GM19351 (cell line): ENCODE measurements at regions not wholly inside any gene's neighbourhood (a gene's known extent, or its start where the extent isn't known, plus 50 kb on each side); places are given as distances from the start of the nearest gene placed in this dataset.

Experiments
- ATAC-seq: cut with Tn5 transposase; IDR thresholded peaks from one replicate; pipeline ENCODE4 v1.9.1; 2021; ENCODE audit warnings: mild to moderate bottlenecking, moderate library complexity; ENCODE audit not compliant: unreplicated experiment

DNA sequence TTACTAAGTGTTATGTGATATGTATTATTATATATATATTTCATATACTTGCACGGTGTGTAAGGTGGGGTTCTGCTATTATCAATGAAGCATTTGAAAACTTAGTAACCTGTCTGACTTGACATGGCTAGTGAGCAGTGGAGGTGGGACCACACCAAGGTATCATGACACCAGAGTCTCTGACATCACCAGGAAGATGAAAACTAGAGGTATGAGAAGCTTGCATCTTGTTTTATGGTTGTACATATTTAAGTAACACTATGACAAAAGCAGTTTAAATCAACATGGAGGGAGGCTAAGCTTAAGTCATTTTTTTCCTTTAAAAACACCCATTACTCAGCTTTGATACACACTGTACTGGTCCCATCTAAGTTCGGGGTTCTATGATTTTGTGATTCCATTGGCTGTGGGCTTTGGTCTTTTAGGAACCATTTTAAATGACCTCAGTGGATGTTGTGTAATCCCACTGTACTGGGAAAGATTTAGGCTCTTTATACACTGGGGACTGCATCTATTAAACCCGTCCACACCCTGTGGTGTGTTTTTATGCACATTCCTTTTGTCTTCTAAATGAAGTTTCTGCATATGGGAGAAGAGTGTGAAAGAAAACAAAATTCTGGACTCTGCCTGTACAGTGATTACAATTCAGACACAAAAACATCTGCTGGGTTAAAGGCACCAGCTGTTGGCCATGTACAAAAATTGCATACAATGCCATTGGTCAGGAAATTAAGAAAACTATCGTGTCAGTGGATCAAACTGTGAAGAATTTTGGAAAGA, 570.6 kb downstream of the SPRY1 start:
- ATAC-seq, result no peak

DNA sequence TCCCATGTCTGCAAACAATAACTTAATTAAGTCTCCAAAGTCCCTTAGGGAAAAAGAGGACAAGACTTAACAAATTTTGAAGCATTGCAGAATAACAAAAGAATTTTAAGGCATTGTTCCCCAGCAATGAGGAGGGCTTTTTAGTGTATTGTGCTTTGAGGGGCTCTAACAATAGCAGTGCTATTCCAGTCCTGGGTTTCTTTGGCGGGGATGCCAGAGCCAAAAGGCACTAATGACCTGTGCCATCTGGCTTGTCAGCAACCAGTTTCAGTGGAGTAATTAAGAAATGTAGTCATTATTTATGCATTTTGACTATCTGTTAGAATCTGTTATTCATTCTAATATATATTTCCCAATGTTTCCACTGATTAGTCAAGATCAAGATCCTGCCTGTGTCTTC, 575.4 kb downstream of the SPRY1 start:
- no peak for ATAC-seq

DNA sequence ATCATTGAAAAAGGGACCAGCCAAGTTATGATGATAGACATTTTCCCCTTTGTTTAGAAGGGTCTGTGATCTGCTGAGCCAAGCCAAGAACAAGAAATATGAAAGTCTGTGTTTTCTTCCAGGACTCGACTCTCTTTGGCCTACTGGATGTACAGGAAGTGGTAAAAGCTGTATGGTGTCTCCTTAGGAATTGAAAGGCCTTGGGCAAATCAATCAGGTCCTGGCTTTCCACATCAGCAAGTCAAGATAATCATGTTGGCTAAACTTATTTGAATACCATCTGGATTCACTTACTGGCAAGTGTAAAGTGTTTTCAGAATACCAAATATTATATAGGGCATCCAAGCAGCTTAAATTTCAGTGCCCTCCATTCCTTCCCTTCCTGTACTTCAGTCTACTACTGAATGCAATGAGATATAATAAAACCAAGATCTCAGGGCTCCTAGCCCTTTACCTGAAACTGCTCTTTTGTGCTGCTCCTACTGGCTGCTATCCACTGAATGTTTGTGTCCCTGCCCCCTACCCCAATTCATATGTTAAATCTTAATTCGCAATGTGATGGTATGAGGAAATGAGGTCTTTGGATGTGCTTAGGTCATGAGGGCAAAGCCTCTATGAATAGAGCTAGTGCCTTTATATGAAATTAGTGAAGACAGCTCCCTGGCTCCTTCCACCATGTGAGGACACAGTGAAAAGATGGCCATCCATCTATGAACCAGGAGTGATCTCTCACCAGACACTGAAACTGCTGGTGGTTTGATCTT, 578.0 kb downstream of the SPRY1 start:
- no peak for ATAC-seq

DNA sequence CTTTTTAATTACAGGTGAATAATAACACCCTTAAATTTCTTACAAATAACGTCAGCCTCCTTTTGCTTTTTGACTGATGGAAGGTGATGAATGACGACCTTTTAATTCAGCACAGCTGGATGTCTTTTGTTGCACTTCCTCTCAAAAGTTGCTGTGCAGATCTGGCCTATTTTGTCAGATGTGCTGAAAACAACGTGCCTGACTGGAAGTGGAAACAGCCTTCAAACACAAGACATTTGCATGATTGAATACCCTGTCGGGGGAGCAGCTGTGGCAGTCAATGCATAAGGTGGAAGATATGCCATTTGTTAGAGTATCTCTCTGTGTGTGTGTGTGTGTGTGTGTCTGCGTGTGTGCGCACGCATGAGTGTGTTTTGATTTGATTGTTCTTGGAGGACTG, 579.7 kb downstream of the SPRY1 start:
- ATAC-seq, result no peak

DNA sequence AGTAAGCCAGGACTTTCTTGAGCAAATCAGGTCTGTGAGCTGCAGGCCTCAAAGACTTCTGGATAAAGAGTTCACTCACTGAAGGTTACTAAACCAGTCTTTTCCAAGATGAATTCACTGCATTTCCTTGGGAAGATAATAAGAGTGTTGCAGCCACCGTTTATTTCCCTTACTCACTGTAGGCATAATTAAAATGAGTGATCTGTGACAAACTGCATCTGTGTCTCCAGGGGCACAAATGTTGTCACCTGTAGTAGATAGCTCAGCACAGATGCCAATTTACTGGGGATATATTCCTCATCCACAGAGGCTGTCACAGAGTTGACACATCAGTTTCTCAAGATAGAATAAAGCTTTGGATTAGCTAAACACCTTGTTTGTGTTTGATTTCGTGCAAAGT, 580.2 kb downstream of the SPRY1 start:
- no peak for ATAC-seq

DNA sequence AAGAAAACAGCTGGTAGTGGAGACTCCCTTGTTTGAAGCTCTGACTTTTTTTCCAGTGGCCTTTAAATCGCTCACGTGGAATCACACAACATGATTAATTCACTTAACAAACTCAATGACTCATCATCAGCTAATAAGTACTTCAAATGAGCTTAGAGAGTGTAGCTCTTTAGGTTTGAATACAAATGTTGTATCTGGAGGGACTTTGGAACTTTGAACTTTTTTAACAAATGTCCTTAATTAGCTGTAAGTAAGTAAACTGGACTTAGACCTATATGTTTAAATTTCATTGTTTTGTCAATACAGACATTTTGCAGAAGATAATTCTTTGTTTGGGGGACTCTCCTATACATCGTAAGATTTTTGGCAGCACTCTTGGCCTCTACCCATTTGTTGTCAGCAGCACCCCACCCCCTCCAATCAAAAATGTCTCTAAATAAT, 581.1 kb downstream of the SPRY1 start:
- no peak for ATAC-seq

DNA sequence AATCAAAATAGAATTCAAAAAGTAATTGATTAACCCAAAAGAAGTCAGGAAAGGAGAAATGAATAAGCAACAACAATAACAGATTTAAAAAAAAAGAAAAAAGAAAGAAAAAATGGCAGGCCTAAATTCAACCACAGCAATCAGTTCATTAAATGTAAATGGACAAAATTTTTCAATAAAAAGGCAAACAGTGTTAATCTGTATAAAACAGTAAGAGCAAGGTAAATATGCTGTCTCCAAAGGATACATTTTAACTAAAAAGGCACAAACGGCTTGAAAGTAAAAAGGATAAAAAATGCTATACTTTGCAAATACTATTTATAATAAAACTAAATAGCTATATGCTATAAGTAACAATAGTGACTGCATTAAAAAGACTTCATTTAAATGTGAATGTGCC, 582.0 kb downstream of the SPRY1 start:
- ATAC-seq, result no peak

DNA sequence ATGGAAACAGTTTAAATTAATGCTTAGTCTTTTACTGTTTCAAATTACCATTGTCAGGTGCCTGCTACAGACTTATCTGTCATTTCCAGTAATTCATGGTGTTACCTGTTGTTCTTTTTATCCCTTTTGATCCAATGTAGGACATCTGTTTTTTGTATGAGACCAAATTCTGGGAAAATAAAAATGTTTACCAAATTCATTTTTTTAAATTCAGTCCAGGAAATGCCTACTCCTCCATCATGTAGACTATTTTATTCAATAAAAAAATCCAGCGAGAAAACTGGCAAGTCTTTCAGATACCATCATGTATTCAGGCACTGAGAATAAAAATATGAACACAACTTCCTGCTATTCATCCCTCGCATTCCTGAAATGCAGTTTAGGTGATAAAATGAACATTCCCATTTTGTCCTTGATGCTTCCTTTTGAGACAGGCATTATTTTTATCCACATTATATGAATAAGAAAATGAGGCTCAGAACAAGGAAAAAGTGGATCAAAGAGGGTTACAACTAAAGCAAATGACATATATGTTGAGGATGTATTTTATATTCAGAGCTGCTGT, 584.2 kb downstream of the SPRY1 start:
- ATAC-seq, result no peak

DNA sequence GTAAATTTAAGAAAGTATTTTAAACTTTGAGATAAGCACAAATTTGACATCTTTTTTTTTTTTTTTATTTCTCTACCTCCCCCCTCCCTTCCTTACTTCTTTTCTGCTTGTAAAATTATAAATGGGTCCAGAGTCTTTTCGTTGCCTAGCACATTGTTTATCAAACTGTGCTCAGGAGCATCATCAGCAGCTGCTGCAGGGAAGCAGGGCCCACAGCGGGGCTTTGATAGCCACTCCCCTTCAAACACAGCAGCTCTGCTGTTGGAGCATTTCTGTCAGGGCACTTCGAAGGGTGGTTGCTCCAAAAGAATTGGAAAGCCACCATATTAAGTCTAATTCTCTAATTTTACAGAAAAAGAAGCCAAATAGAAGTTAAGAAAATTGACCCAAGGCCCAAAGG, 588.3 kb downstream of the SPRY1 start:
- ATAC-seq, result no peak

DNA sequence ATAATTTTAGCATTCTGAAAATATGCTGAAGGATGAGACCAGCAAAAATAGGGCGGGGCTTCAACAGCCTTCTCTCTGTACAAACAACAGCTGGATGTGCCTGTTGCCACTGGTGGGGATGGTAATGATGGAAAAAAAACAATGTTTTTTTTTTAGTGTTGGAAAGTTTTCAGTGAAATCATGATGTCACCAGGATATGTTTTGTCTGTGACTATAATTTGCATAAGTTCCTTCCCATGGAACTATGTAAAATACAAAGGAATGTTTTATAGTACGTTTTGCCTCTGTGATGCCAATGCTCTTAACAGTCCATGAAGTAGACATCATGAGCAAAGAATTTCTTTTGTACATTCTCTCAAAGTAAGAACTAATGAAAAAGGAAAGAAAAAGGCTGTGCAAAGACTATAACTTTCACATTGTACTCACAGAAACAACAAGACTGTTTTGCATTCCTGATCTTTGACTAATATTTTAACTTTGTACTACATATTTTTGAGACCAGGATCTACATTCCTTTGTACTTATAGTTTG, 589.7 kb downstream of the SPRY1 start:
- no peak for ATAC-seq

DNA sequence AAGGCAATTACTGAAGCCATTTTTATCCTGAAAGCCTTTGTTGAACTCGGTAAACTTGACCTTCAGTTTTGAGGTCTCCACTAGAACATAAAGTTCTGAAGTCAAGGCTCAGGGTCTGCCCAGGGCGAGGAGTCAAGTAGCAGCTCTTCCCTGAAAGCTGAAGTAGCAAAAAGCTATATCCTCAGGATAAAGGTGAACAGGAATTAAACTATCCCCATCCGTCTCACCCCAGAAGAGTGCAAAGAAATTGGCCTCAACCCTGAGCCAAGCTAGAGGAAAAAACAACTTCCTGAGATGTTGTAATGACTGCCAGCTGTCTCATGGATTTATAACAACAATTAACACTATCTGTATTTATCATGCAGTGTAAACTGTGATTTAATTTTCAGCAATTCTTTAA, 590.8 kb downstream of the SPRY1 start:
- ATAC-seq, result no peak

DNA sequence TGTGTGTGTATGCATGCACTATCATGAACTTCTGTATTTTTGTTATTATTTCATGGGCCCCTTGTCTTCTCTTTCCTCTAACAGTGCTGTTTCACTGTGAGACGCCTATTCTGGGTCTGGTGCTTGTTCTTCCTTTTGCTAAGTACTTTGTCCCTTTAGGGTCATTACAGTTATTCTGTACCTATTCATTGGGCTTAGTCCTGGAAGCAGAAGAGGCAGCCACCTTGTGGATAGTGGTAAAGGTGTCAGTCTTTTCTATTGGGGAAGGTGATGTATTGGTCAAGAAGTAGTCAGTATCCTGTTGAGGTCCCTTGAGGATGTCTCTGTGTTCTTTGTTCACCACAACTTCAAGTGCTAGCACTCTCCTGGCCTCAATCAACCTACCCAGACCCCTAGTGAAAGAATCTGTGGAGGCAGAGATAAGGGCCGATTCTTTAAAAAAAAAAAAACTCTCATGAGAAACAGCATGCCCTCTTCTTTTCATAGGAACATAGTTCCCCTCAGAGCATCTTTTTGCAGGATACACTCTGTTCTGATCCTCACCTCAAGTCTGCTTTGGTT, 593.8 kb downstream of the SPRY1 start:
- no peak for ATAC-seq

DNA sequence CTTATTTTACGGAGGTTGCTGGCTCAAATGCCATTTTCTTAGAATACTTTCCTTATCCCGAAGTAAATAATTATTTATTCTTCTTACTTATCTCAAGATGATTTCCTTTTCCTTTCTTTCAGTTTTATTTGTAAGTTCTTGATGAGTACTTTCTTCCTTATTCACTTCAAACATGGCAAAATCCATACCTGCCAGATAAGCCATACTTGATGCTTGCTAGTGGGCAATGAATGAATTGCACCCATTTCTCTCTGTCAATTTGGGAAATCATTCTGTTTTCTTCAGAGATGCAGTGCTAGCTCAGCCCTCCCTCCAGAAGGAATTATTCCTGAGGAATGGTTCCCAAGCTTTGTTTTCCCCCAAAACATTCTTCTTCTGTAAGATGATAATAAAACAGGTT, 598.3 kb downstream of the SPRY1 start:
- ATAC-seq, result no peak

DNA sequence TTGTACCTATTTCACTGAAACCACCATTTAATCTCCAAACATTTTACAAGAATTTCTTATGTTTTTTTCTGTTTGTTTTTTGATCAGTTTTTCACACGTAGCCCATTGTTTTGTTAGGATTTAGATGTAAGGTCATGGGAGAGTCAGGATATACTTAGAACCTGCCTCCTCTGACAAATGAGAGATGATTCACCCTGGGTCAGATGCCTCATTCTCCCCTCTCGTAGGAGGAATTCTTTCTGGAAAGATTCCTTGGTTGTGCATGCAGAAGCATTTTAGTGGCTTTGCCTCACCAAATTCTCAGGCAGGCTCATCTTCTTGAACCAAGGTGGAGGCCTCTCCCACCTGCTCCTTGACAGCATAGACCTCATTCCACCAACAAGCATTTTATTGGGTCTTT, 599.3 kb downstream of the SPRY1 start:
- no peak for ATAC-seq

DNA sequence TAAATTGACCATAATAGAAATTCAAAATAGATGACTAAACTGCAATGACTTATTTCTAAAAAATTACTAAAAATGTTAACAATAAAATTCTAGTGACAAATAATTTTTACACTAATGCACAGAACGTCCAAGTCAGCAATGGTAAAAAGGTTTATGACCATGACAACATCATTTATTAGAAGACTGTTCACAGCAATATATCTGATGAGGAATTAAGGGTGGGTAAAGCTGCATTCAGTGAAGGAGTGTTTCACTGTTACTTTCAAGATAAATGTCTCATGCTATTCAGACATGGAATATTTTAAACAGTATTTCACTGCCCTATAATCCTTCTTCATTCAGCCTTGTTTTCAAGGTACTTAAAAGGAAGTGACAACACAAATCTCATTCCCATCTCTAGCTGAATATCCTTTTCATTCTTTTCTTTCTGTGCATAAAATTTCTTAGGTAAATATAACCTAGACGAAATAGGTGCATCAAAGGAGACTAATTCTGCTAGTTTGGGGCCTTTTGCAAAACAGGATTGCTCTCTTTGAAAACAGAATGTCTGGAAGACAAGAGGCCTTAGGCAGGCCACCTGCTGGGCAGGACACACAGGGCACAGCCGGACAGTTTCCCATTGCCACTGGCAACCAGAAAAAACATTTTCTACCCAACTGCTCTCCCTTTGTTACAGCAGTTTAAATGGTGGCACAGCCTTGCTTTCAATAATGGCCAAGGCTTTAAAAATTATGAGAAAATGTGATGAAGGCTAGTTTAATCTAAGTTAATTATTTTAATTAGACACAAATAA, 600.3 kb downstream of the SPRY1 start:
- ATAC-seq, result no peak

DNA sequence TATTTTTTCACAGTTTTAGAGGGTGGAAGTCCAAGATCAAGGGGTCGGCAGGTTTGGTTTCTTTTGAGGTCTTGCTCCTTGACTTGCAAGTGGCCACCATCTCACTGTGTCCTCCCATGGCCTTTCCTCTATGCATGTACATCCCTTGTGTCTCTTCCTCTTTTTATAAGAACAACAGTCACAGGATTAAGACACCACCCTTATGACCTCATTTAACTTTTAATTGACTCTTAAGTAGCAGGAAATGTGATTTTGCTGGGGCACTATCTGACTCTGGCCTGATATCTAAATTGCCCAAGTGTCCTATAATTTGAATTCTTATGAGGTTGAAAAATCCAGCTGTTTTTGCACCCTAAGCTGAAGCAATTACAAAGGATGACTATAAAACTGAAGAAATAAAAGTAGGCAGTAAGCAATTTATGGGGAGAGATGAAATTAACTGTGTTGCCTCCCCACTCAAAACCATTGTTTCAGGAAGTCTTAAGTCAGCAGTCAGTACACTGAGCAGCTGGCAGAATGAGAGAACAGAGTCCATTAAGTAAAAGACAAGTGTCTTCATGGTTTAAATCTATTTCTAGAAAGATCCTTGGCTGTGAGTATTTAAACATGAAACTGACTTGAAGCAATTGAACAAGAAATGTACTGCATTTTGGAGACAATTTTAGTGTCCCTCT, 601.3 kb downstream of the SPRY1 start:
- no peak for ATAC-seq

DNA sequence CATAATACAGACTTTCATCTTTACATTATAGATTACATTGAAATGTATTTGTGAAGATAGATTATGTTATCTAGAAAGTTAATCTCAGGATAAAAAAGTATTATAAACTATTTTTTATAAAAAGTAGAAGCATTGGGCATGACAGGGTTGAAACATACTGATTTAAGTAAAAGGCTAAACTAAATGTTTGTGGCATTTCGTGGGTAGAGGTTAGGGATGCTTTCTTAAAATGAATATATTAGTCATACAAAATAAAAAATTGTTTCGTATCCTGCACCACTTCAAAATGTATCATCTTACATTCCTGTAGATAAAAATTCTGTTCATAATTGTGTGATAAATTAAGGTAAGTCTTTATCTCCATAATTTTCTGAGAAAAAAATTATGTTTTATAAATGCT, 603.6 kb downstream of the SPRY1 start:
- ATAC-seq, result no peak

DNA sequence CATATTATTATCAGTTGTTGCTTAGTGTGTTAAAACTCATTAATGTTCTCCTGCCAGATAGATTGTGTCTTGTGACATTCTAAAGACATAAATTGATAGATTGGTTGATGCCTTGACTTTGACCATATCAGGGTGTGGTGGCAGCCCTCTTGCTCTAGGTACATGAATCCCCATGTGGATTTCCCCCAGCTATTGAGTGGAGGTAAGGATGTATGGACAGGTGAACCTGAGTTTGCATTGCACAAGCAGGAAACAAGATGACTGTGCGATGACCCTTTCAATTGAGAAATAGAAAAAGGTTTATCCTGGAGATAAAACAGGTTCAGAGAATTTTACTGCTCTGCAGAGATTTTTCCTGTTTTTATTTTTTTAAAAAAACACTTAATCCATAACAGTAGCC, 619.2 kb downstream of the SPRY1 start:
- ATAC-seq, result no peak

DNA sequence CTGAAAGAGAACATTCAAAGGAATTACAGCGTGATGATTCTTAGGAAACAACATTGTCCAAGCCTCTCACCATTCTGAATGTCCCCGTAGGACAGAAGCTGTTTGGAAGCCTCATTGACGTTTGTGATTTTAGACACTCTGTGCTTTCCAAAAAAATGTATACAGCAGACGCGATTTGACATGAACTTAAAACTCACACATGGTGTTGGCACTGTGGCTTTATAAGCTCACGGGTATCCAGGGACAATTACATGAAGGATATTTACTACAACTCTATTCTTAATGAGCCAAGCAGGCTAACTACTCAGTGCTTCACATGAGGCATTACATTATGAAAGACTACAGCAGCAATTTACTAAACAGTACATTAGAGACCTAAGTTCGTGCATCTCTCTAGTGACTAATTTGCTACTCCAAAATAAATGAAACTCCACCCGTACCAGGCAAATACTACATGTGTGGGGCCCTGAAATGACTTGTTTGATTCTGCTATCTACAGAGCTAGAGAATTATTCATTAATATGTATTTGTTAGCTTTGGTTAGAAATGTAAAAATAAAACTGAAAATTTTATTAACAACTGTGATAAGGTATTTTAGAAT, 620.7 kb downstream of the SPRY1 start:
- ATAC-seq, result no peak
